GM12872 (cell line): ENCODE measurements at regions not wholly inside any gene's neighbourhood (a gene's known extent, or its start where the extent isn't known, plus 50 kb on each side); places are given as distances from the start of the nearest gene placed in this dataset.

Source experiments
- TF ChIP-seq, protein P1 (sequence below): IDR thresholded peaks from 3 replicates; pipeline ENCODE4 v1.5.1; 2011; ENCODE audit warnings: low read depth, mild to moderate bottlenecking, low read length, moderate library complexity; ENCODE audit not compliant: insufficient read depth

- TF ChIP-seq, protein P1, sequence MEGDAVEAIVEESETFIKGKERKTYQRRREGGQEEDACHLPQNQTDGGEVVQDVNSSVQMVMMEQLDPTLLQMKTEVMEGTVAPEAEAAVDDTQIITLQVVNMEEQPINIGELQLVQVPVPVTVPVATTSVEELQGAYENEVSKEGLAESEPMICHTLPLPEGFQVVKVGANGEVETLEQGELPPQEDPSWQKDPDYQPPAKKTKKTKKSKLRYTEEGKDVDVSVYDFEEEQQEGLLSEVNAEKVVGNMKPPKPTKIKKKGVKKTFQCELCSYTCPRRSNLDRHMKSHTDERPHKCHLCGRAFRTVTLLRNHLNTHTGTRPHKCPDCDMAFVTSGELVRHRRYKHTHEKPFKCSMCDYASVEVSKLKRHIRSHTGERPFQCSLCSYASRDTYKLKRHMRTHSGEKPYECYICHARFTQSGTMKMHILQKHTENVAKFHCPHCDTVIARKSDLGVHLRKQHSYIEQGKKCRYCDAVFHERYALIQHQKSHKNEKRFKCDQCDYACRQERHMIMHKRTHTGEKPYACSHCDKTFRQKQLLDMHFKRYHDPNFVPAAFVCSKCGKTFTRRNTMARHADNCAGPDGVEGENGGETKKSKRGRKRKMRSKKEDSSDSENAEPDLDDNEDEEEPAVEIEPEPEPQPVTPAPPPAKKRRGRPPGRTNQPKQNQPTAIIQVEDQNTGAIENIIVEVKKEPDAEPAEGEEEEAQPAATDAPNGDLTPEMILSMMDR: peak; percentile 29; the same call in 1 of the 3 replicates
These were observed 91.1 kb upstream of the TBCA start for GRCh38 chr5:77867194-77867691.

DNA sequence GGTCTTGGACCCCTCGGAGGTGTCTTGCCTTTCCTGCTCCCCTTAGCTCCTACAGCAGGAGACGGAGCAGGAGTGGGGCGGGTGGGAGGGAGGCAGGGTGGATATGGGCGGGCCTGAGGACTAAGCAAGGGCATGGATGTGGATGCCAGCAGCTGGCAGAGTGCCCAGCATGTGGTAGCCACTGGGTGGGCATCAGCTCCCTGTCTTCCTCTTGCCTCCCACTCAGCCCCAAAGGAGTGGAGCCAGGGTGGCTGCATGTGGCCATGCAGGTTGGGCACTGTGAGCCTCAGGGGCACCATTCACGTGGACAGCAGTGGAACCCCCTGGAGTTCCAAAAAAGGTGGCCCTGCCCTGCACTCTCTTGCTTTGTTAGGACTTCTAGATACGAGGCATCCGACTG is 90.1 kb upstream of the TBCA start:
- TF ChIP-seq, protein P1: no peak

DNA sequence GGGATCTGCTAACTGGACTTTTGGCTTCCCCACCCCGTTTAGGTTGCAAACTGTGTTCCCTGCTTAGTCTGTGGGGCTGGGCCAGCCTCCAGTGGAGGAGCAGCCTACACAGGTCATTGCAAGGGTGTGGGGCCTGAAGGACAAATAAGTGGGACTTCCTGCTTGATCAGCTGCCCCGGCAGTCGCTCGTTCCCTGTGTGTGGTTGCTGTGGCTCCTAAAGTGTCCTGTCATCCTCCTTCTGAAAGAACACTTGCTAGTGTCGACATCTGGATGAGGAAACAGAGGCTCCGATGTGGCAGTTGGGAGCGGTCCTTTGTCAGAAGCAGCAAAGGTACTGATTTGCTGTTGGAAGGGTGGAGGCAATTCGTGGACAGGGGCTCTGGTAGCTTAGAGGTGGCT is 88.9 kb upstream of the TBCA start:
- TF ChIP-seq, protein P1: no peak

DNA sequence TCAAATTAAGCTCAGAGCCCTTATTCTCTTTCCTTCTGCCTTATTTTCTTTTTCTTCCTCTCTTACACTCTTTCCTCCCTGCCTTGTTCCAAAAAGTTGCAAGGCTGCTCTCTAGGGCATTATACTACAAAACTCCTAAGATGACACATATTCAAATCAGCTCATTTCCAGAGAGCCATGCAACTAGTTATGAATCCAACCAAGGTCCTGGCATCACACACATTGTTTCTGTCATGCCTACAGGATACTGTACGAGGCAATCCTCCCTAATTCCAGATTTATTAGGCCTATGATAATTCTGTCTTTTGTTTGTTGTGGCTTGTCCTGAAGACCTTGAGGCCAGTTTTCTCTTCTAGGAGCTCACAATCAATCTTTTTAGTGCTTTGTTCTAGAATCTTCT is 87.0 kb upstream of the TBCA start:
- TF ChIP-seq, protein P1: no peak

GRCh38 chr5:77861576-77861975 is 85.4 kb upstream of the TBCA start:
- TF ChIP-seq, protein P1: no peak

- TF ChIP-seq, protein P1: no peak
These were observed 83.2 kb upstream of the TBCA start for GRCh38 chr5:77859306-77859705.

DNA sequence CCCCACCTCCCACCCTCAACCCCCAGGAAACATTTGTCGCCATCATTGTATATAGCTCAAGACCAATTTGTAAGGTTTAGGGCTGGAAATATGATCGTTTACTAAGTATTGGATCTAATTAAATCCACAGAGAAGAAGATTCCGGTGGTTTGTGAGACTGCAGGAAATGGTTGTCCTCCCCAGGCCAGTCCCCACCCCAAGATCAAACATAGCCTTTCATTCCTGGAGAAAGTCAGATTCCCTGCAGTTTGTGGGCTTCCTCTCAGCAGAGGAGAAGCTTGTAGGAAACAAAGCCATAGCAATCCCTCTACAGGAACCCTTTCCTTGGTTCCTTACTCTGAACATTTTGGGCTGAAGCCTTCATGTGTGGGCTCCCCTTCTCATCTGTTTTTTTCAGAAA is 79.2 kb upstream of the TBCA start:
- TF ChIP-seq, protein P1: no peak

DNA sequence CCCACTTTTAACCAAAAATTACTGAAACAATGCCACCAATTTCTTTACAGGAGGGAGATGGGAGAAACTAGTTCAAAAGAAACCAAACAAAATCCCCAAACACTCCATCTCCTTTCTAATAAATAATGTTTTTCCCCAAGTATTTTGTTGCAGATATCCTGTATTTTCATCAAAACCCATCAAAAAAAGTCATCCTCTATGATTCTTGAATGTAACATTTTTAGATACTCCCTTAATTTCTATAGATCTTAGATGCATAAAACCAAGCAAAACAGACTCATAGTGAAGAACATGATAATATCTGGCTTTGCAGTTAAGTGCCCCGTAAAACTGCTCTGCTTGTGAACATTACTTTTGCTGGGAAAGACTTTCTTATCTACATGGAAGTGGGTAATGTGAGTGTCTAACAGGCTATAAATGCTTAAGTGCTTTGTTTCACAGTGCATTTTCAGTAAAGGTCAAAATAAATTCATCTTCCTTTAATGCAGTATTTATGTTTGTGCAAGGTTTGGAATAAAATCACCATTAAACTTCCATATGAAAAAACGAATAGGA is 77.3 kb upstream of the TBCA start:
- TF ChIP-seq, protein P1: no peak
